Activated CD4-positive, alpha-beta T cell treated with anti-CD3 and anti-CD28 coated beads, Interleukin-10, Interleukin-2, amounts not matched to agents 100 ng/mL and 50 ng/mL, durations not matched to agents 16 hours and 8 hours (primary cell): ENCODE measurements at regions not wholly inside any gene's neighbourhood (a gene's known extent, or its start where the extent isn't known, plus 50 kb on each side); places are given as distances from the start of the nearest gene placed in this dataset.
"Not testable (repeated sequence)": the region's sequence is repeated elsewhere in the genome, so short reads cannot be mapped to it uniquely, and the experiment has no call there.

Experiments
- DNase-seq: peaks from one replicate; pipeline ENCODE4 v3.0.0-alpha.2; 2020

GRCh38 chr3:94614192-94614591 lies 551.3 kb downstream of the NSUN3 start:
- no peak for DNase-seq

GRCh38 chr3:94615275-94616065 lies 552.6 kb downstream of the NSUN3 start:
- DNase-seq, result no peak

GRCh38 chr3:94616833-94617232 lies 554.0 kb downstream of the NSUN3 start:
- DNase-seq, result no peak

GRCh38 chr3:94617312-94617711 lies 554.5 kb downstream of the NSUN3 start:
- no peak for DNase-seq

GRCh38 chr3:94619643-94620042 lies 556.8 kb downstream of the NSUN3 start:
- no peak for DNase-seq

- DNase-seq, result no peak
These were observed 563.7 kb downstream of the NSUN3 start for GRCh38 chr3:94626573-94626972.

- no peak for DNase-seq
These were observed 564.8 kb downstream of the NSUN3 start for GRCh38 chr3:94627689-94628088.

- DNase-seq, result no peak
These were observed 580.5 kb downstream of the NSUN3 start for GRCh38 chr3:94643400-94643799.

GRCh38 chr3:94645790-94646189 lies 582.9 kb downstream of the NSUN3 start:
- no peak for DNase-seq

GRCh38 chr3:94647131-94647530 lies 584.3 kb downstream of the NSUN3 start:
- DNase-seq, result no peak

GRCh38 chr3:94648270-94649180 lies 585.7 kb downstream of the NSUN3 start:
- DNase-seq, result not testable (repeated sequence)

- no peak for DNase-seq
These were observed 591.2 kb downstream of the NSUN3 start for GRCh38 chr3:94654096-94654495.

GRCh38 chr3:94665922-94666321 lies 603.1 kb downstream of the NSUN3 start:
- DNase-seq, result no peak

GRCh38 chr3:94671078-94671477 lies 608.2 kb downstream of the NSUN3 start:
- no peak for DNase-seq

GRCh38 chr3:94673876-94674275 lies 611.0 kb downstream of the NSUN3 start:
- no peak for DNase-seq

GRCh38 chr3:94686208-94686607 lies 623.3 kb downstream of the NSUN3 start:
- DNase-seq, result no peak

GRCh38 chr3:94693997-94694640 lies 631.3 kb downstream of the NSUN3 start:
- no peak for DNase-seq

GRCh38 chr3:94694894-94695293 lies 632.0 kb downstream of the NSUN3 start:
- DNase-seq, result no peak

- no peak for DNase-seq
These were observed 641.6 kb downstream of the NSUN3 start for GRCh38 chr3:94704467-94704866.

- DNase-seq, result no peak
These were observed 646.5 kb downstream of the NSUN3 start for GRCh38 chr3:94709249-94709902.

GRCh38 chr3:94714194-94714593 lies 651.3 kb downstream of the NSUN3 start:
- no peak for DNase-seq

GRCh38 chr3:94716326-94717018 lies 653.6 kb downstream of the NSUN3 start:
- no peak for DNase-seq
